SJCRH30 (cell line): ENCODE measurements at regions not wholly inside any gene's neighbourhood (a gene's known extent, or its start where the extent isn't known, plus 50 kb on each side); places are given as distances from the start of the nearest gene placed in this dataset.

ENCODE experiments used
- DNase-seq, 2 experiments: peaks; one replicate each; pipeline ENCODE4 v3.0.0-alpha.2; 2015 to 2020
- H3K27ac ChIP-seq: fragments of 250-450 bp; sonication (Bioruptor Pico); 2 replicates; pipeline ENCODE4 v1.5.1; 2020; ENCODE audit warnings: mild to moderate bottlenecking, moderate library complexity
- H3K27me3 ChIP-seq: fragments of 250-450 bp; sonication (Bioruptor Pico); 2 replicates; pipeline ENCODE4 v1.5.1; 2020; ENCODE audit warnings: mild to moderate bottlenecking, moderate library complexity
- H3K36me3 ChIP-seq: fragments of 250-450 bp; sonication (Bioruptor Pico); 2 replicates; pipeline ENCODE4 v1.5.1; 2020; ENCODE audit warnings: mild to moderate bottlenecking, moderate library complexity
- H3K4me1 ChIP-seq: fragments of 250-450 bp; sonication (Bioruptor Pico); 2 replicates; pipeline ENCODE4 v1.5.1; 2020; ENCODE audit warnings: mild to moderate bottlenecking, moderate library complexity
- H3K4me3 ChIP-seq: fragments of 250-450 bp; sonication (Bioruptor Pico); 2 replicates; pipeline ENCODE4 v1.5.1; 2020; ENCODE audit warnings: mild to moderate bottlenecking, moderate library complexity
- H3K9me3 ChIP-seq: fragments of 250-450 bp; sonication (Bioruptor Pico); replicated peaks from 2 replicates; pipeline ENCODE4 v1.5.1; 2020; ENCODE audit warnings: mild to moderate bottlenecking, moderate library complexity

- H3K27ac ChIP-seq: no peak overlapping the region
- no peak overlapping the region for H3K4me3 ChIP-seq
- no peaks in the 10 kb centered on the region for H3K36me3 ChIP-seq
- peak in 1 of 2 experiments; percentile 24 for DNase-seq
- no peaks in the 10 kb centered on the region for H3K9me3 ChIP-seq
- no peaks in the 10 kb centered on the region for H3K4me1 ChIP-seq
- H3K27me3 ChIP-seq: no peaks in the 10 kb centered on the region
These were observed 106.0 kb upstream of the PRICKLE1 start for GRCh38 chr12:42695490-42695995.

- no peaks in the 10 kb centered on the region for H3K4me1 ChIP-seq
- no peaks in the 10 kb centered on the region for H3K9me3 ChIP-seq
- no peak for DNase-seq
- H3K27me3 ChIP-seq: no peaks in the 10 kb centered on the region
- H3K36me3 ChIP-seq: no peaks in the 10 kb centered on the region
- no peak overlapping the region for H3K27ac ChIP-seq
- no peak overlapping the region for H3K4me3 ChIP-seq
These were observed 103.2 kb upstream of the PRICKLE1 start for GRCh38 chr12:42692749-42693148.

- Histone ChIP-seq H3K27ac (no peak overlapping the region), H3K36me3 (no peaks in the 10 kb centered on the region), H3K9me3 (no peaks in the 10 kb centered on the region), H3K4me1 (no peaks in the 10 kb centered on the region), H3K4me3 (peak overlapping the region; percentile 9; the same call in 1 of the 2 replicates), H3K27me3 (no peaks in the 10 kb centered on the region)
- DNase-seq: peak in 1 of 2 experiments; percentile 16
These were observed 102.5 kb upstream of the PRICKLE1 start for GRCh38 chr12:42691991-42692557.

- Histone ChIP-seq H3K27ac (no peak overlapping the region), H3K27me3 (no peaks in the 10 kb centered on the region), H3K4me1 (no peaks in the 10 kb centered on the region), H3K4me3 (no peak overlapping the region), H3K36me3 (no peaks in the 10 kb centered on the region), H3K9me3 (no peaks in the 10 kb centered on the region)
- DNase-seq: no peak
These were observed 100.7 kb upstream of the PRICKLE1 start for GRCh38 chr12:42690264-42690663.

- no peak overlapping the region for H3K27ac ChIP-seq
- no peaks in the 10 kb centered on the region for H3K27me3 ChIP-seq
- no peak for DNase-seq
- no peak overlapping the region for H3K4me3 ChIP-seq
- H3K9me3 ChIP-seq: no peaks in the 10 kb centered on the region
- H3K4me1 ChIP-seq: no peaks in the 10 kb centered on the region
- no peaks in the 10 kb centered on the region for H3K36me3 ChIP-seq
These were observed 100.2 kb upstream of the PRICKLE1 start for GRCh38 chr12:42689699-42690098.

- DNase-seq: no peak
- H3K27me3 ChIP-seq: no peaks in the 10 kb centered on the region
- H3K36me3 ChIP-seq: no peaks in the 10 kb centered on the region
These were observed 97.1 kb upstream of the PRICKLE1 start for GRCh38 chr12:42686514-42687172.

GRCh38 chr12:42684802-42685071, 95.2 kb upstream of the PRICKLE1 start:
- no peaks in the 10 kb centered on the region for H3K27me3 ChIP-seq

More at GRCh38 chr12:42686514-42687172, 97.1 kb upstream of the PRICKLE1 start:
- H3K27ac ChIP-seq: no peak overlapping the region
- no peaks in the 10 kb centered on the region for H3K9me3 ChIP-seq
- no peaks in the 10 kb centered on the region for H3K4me1 ChIP-seq
- no peak overlapping the region for H3K4me3 ChIP-seq

GRCh38 chr12:42683933-42684801, 94.6 kb upstream of the PRICKLE1 start:
- Histone ChIP-seq H3K4me3 (no peak overlapping the region), H3K4me1 (peaks cover 4% of the 10 kb centered on the region; the same call in 1 of the 2 replicates), H3K27ac (no peak overlapping the region), H3K27me3 (no peaks in the 10 kb centered on the region), H3K36me3 (no peaks in the 10 kb centered on the region), H3K9me3 (no peaks in the 10 kb centered on the region)
- no peak for DNase-seq

More at GRCh38 chr12:42684802-42685071, 95.2 kb upstream of the PRICKLE1 start:
- no peaks in the 10 kb centered on the region for H3K9me3 ChIP-seq
- no peaks in the 10 kb centered on the region for H3K36me3 ChIP-seq
- H3K4me3 ChIP-seq: no peak overlapping the region
- H3K27ac ChIP-seq: no peak overlapping the region
- DNase-seq: no peak
- peaks cover under 1% of the 10 kb centered on the region; the same call in 1 of the 2 replicates for H3K4me1 ChIP-seq

GRCh38 chr12:42683266-42683665, 93.7 kb upstream of the PRICKLE1 start:
- no peaks in the 10 kb centered on the region for H3K27me3 ChIP-seq
- H3K36me3 ChIP-seq: no peaks in the 10 kb centered on the region
- H3K4me1 ChIP-seq: peaks cover 7% of the 10 kb centered on the region; the same call in 1 of the 2 replicates
- no peaks in the 10 kb centered on the region for H3K9me3 ChIP-seq
- H3K4me3 ChIP-seq: no peak overlapping the region
- DNase-seq: no peak
- no peak overlapping the region for H3K27ac ChIP-seq

- no peak overlapping the region for H3K27ac ChIP-seq
- DNase-seq: peak in 1 of 2 experiments; percentile 36
- H3K4me3 ChIP-seq: no peak overlapping the region
- H3K27me3 ChIP-seq: no peaks in the 10 kb centered on the region
- no peaks in the 10 kb centered on the region for H3K36me3 ChIP-seq
- peaks cover 7% of the 10 kb centered on the region; the same call in 1 of the 2 replicates for H3K4me1 ChIP-seq
- no peaks in the 10 kb centered on the region for H3K9me3 ChIP-seq
These were observed 89.9 kb upstream of the PRICKLE1 start for GRCh38 chr12:42679466-42679865.

- no peak for DNase-seq
- no peaks in the 10 kb centered on the region for H3K27me3 ChIP-seq
- H3K4me1 ChIP-seq: peaks cover 7% of the 10 kb centered on the region; the same call in 1 of the 2 replicates
- H3K27ac ChIP-seq: no peak overlapping the region
- H3K9me3 ChIP-seq: no peaks in the 10 kb centered on the region
- H3K36me3 ChIP-seq: no peaks in the 10 kb centered on the region
- no peak overlapping the region for H3K4me3 ChIP-seq
These were observed 87.9 kb upstream of the PRICKLE1 start for GRCh38 chr12:42677461-42677860.

- DNase-seq: no peak
- Histone ChIP-seq H3K4me1 (0 out of 2 replicates have a peak, but pooled peaks cover 5% of the 10 kb centered on the region), H3K36me3 (no peaks in the 10 kb centered on the region), H3K27ac (no peak overlapping the region), H3K27me3 (no peaks in the 10 kb centered on the region), H3K4me3 (no peak overlapping the region), H3K9me3 (no peaks in the 10 kb centered on the region)
These were observed 84.0 kb upstream of the PRICKLE1 start for GRCh38 chr12:42673535-42673934.

- no peak for DNase-seq
- no peaks in the 10 kb centered on the region for H3K36me3 ChIP-seq
- H3K27me3 ChIP-seq: no peaks in the 10 kb centered on the region
- H3K4me3 ChIP-seq: no peak overlapping the region
- no peak overlapping the region for H3K27ac ChIP-seq
- H3K9me3 ChIP-seq: no peaks in the 10 kb centered on the region
- 0 out of 2 replicates have a peak, but pooled peaks cover 5% of the 10 kb centered on the region for H3K4me1 ChIP-seq
These were observed 81.2 kb upstream of the PRICKLE1 start for GRCh38 chr12:42670719-42671118.

GRCh38 chr12:42669553-42669952, 80.0 kb upstream of the PRICKLE1 start:
- H3K36me3 ChIP-seq: no peaks in the 10 kb centered on the region
- no peaks in the 10 kb centered on the region for H3K9me3 ChIP-seq
- H3K4me3 ChIP-seq: no peak overlapping the region
- no peaks in the 10 kb centered on the region for H3K27me3 ChIP-seq
- H3K27ac ChIP-seq: no peak overlapping the region
- no peak for DNase-seq
- H3K4me1 ChIP-seq: 0 out of 2 replicates have a peak, but pooled peaks cover 5% of the 10 kb centered on the region
